WERI-Rb-1 (cell line): ENCODE measurements at regions not wholly inside any gene's neighbourhood (a gene's known extent, or its start where the extent isn't known, plus 50 kb on each side); places are given as distances from the start of the nearest gene placed in this dataset.

Source experiments
- DNase-seq: peaks from one replicate; pipeline ENCODE4 v3.0.0-alpha.2; 2020
- H3K27ac ChIP-seq: fragments of 250-450 bp; sonication (Bioruptor Pico); 2 replicates; pipeline ENCODE4 v1.5.1; 2020; ENCODE audit warnings: mild to moderate bottlenecking, moderate library complexity
- H3K27me3 ChIP-seq: fragments of 250-450 bp; sonication (Bioruptor Pico); 2 replicates; pipeline ENCODE4 v1.5.1; 2021; ENCODE audit warnings: mild to moderate bottlenecking, low read depth, moderate library complexity; ENCODE audit not compliant: insufficient read depth, severe bottlenecking
- H3K36me3 ChIP-seq: fragments of 250-450 bp; sonication (Bioruptor Pico); 2 replicates; pipeline ENCODE4 v1.5.1; 2020; ENCODE audit warnings: mild to moderate bottlenecking, moderate library complexity
- H3K4me3 ChIP-seq: 2 replicates; pipeline ENCODE4 v1.5.1; 2011; ENCODE audit warnings: low read depth, mild to moderate bottlenecking, control low read depth, low read length
- H3K9me3 ChIP-seq: fragments of 250-450 bp; sonication (Bioruptor Pico); 2 replicates; pipeline ENCODE4 v1.5.1; 2021; ENCODE audit warnings: mild to moderate bottlenecking, moderate library complexity; ENCODE audit not compliant: severe bottlenecking
- TF ChIP-seq, protein P1 (sequence below): IDR thresholded peaks from 2 replicates; pipeline ENCODE4 v1.5.1; 2011; ENCODE audit warnings: low read depth, mild to moderate bottlenecking, control low read depth, inconsistent platforms, low read length

DNA sequence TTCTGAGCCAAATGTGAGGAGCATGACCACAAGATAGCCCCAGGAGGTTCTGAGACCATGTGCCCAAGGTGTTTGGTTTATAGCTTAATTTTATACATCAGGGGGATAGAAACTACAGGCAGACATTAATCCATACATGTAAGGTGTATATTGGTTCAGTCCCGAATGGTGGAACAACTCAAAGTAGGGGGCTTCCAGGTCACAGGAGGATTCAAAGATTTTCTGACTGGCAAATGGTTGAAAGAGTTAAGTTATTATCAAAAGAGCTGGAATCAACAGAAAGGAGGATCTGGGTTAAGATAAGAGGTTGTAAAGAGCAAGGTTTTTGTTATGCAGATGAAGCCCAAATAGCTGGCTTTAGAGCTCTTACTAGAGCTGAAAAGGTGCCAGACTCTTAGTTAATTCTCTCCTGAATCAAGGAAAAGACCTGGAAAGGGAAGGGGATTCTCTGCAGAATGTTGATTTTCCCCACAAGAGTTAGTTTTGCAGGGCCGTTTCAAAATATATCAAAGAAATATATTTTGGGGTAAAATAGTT, 640.0 kb downstream of the IPMK start:
- TF ChIP-seq, protein P1, sequence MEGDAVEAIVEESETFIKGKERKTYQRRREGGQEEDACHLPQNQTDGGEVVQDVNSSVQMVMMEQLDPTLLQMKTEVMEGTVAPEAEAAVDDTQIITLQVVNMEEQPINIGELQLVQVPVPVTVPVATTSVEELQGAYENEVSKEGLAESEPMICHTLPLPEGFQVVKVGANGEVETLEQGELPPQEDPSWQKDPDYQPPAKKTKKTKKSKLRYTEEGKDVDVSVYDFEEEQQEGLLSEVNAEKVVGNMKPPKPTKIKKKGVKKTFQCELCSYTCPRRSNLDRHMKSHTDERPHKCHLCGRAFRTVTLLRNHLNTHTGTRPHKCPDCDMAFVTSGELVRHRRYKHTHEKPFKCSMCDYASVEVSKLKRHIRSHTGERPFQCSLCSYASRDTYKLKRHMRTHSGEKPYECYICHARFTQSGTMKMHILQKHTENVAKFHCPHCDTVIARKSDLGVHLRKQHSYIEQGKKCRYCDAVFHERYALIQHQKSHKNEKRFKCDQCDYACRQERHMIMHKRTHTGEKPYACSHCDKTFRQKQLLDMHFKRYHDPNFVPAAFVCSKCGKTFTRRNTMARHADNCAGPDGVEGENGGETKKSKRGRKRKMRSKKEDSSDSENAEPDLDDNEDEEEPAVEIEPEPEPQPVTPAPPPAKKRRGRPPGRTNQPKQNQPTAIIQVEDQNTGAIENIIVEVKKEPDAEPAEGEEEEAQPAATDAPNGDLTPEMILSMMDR: no peak
- H3K4me3 ChIP-seq: no peak overlapping the region
- DNase-seq: no peak
- H3K27ac ChIP-seq: no peak overlapping the region
- H3K9me3 ChIP-seq: no peaks in the 10 kb centered on the region
- H3K36me3 ChIP-seq: no peaks in the 10 kb centered on the region
- no peaks in the 10 kb centered on the region for H3K27me3 ChIP-seq

DNA sequence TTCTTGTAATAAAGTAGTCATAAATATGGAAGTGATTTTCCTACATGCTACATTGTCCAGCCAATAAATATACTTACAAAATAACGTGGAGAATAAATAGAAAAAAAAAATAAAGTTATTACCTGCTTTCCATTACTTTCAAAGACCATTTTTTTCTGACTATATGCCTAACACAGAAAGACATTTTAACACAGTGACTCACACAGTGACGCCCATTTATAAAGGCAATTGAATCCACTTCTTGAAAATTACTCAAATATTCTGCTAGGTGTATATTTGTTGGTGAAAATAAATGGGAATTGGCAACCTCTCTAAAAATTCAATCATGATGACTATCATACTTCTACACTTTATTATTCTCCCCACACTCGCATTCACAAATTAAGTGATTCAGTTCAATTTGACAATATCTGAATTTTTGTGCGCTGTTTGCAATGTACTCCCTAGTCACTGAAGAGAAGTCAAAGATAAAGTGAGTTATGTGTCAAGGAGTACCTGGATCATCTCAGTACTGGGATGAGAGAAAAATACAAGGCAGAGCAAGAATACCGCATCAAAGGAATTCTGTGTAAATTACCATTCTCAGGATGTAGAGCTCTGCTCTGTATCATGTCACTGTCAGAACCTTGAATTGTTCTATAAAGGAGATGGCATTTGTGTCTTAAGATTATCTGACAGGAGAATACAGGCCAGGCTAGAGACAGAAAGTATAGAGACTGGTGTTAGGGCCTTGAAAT, 642.7 kb downstream of the IPMK start:
- Histone ChIP-seq H3K9me3 (no peaks in the 10 kb centered on the region), H3K27ac (no peak overlapping the region), H3K4me3 (no peak overlapping the region), H3K27me3 (no peaks in the 10 kb centered on the region), H3K36me3 (no peaks in the 10 kb centered on the region)
- no peak for DNase-seq
- TF ChIP-seq, protein P1: no peak

DNA sequence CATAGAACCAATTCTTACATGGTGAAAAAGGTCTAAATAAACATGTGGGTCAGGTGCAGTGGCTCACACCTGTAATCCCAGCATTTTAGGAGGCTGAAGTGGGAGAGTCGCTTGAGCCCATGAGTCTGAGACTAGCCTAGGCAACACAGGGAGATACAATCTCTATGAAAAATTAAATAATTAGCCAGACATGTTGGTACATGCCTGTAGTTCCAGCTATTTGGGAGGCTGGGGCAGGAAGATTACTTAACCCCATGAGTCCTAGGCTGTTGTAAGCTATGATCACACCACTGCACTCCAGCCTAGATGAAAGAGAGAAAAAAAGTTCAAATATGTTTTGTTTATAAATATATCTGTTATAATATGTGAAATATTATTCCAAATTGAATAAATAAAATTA, 643.6 kb downstream of the IPMK start:
- no peak for DNase-seq
- Histone ChIP-seq H3K9me3 (no peaks in the 10 kb centered on the region), H3K4me3 (no peak overlapping the region), H3K27me3 (no peaks in the 10 kb centered on the region), H3K27ac (no peak overlapping the region), H3K36me3 (no peaks in the 10 kb centered on the region)
- TF ChIP-seq, protein P1: no peak

DNA sequence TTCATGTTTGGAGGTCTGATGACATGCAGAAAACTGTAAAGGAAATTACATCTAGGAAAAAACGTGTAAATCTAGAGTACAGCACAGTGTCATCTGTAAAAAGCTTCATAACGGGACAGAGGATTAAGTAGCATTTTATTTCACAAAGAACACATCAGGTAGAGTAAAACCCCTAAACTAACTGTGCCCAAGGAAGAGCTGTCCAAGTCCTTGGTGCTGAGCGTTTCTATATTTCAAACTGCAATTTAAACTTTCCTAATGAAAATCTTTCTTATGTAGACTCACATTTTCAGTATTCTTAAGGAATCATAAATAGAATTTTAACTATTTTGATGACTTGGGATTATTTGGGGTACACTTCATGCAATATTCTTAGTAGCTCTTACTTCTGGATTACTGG, 646.2 kb downstream of the IPMK start:
- no peak overlapping the region for H3K27ac ChIP-seq
- DNase-seq: no peak
- TF ChIP-seq, protein P1: no peak
- no peaks in the 10 kb centered on the region for H3K27me3 ChIP-seq
- H3K4me3 ChIP-seq: no peak overlapping the region
- no peaks in the 10 kb centered on the region for H3K36me3 ChIP-seq
- no peaks in the 10 kb centered on the region for H3K9me3 ChIP-seq

DNA sequence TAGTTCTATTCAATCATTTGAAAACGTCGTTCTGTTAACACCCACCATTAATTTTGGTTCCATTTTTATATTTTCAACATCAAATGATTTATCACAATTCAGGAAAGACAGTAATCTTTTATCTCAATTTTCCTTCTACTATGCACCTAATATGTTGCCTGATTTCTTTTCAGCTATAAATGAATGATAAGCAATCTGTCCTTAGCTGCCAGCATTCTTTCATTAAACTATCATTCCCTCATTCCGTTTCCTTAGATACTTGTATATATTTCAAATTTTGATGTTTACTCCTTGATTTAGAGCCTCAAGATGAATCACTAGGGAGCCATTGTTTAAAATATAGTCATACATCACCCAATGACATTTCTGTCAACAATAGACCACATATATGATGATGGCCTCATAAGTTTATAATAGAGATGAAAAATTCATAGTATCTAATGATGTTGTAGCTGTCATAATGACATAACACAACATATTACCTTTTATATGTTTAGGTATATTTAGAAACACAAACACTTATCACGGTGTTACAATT, 661.7 kb downstream of the IPMK start:
- Histone ChIP-seq H3K36me3 (no peaks in the 10 kb centered on the region), H3K27me3 (no peaks in the 10 kb centered on the region), H3K4me3 (no peak overlapping the region), H3K27ac (no peak overlapping the region), H3K9me3 (no peaks in the 10 kb centered on the region)
- TF ChIP-seq, protein P1: no peak
- no peak for DNase-seq
